Loucy (cell line): ENCODE measurements at regions not wholly inside any gene's neighbourhood (a gene's known extent, or its start where the extent isn't known, plus 50 kb on each side); places are given as distances from the start of the nearest gene placed in this dataset.

Experiments used
- H2AFZ ChIP-seq: fragments of 200-600 bp; sonication (generic); 2 replicates; pipeline ENCODE4 v1.6.0; 2016; ENCODE audit warnings: antibody characterized with exemption, mild to moderate bottlenecking, low read length, moderate library complexity
- H3F3A ChIP-seq: fragments of 200-600 bp; 2 replicates; pipeline ENCODE4 v1.6.0; 2016; ENCODE audit warnings: antibody characterized with exemption, low read depth, mild to moderate bottlenecking
- H3K27me3 ChIP-seq: fragments of 200-600 bp; sonication (generic); 2 replicates; pipeline ENCODE4 v1.6.1; 2014; ENCODE audit warnings: low read length, mild to moderate bottlenecking; ENCODE audit not compliant: insufficient read depth, poor library complexity, severe bottlenecking
- H3K36me3 ChIP-seq: fragments of 200-600 bp; sonication (generic); 2 replicates; pipeline ENCODE4 v1.6.1; 2016; ENCODE audit warnings: low read length; ENCODE audit not compliant: insufficient read depth
- H3K4me1 ChIP-seq: fragments of 200-600 bp; sonication (generic); 2 replicates; pipeline ENCODE4 v1.5.1; 2014; ENCODE audit warnings: low read length, mild to moderate bottlenecking; ENCODE audit not compliant: insufficient read depth, poor library complexity, severe bottlenecking
- H3K4me2 ChIP-seq: fragments of 200-600 bp; sonication (generic); 2 replicates; pipeline ENCODE4 v1.6.0; 2014; ENCODE audit warnings: antibody characterized with exemption, low read length, low read depth, mild to moderate bottlenecking; ENCODE audit not compliant: poor library complexity, severe bottlenecking
- H3K4me3 ChIP-seq: fragments of 200-600 bp; sonication (generic); 2 replicates; pipeline ENCODE4 v1.5.1; 2014; ENCODE audit warnings: low read length, mild to moderate bottlenecking, mixed read lengths; ENCODE audit not compliant: poor library complexity, severe bottlenecking
- H3K79me2 ChIP-seq: fragments of 200-600 bp; sonication (generic); 2 replicates; pipeline ENCODE4 v1.6.1; 2014; ENCODE audit warnings: low read length; ENCODE audit not compliant: insufficient read depth
- H3K9ac ChIP-seq: fragments of 200-600 bp; sonication (generic); 2 replicates; pipeline ENCODE4 v1.6.0; 2014; ENCODE audit warnings: mild to moderate bottlenecking, low read depth, low read length, moderate library complexity; ENCODE audit not compliant: poor library complexity, severe bottlenecking
- H3K9me2 ChIP-seq: fragments of 200-600 bp; sonication (generic); replicated peaks from 2 replicates; pipeline ENCODE4 v1.6.1; 2016; ENCODE audit warnings: low read depth, low read length, mixed read lengths
- H3K9me3 ChIP-seq: fragments of 200-600 bp; sonication (generic); 2 replicates; pipeline ENCODE4 v1.6.1; 2014; ENCODE audit warnings: mild to moderate bottlenecking, antibody characterized with exemption, low read length, low read depth; ENCODE audit not compliant: insufficient read depth
- H4K20me1 ChIP-seq: fragments of 200-600 bp; sonication (generic); 2 replicates; pipeline ENCODE4 v1.6.0; 2014; ENCODE audit warnings: antibody characterized with exemption, low read length, mild to moderate bottlenecking; ENCODE audit not compliant: insufficient read depth, poor library complexity, severe bottlenecking
- CTCF ChIP-seq: fragments of 200-600 bp; sonication (generic); conservative IDR thresholded peaks from 2 replicates; pipeline ENCODE4 v1.5.1; 2014; ENCODE audit warnings: mild to moderate bottlenecking, antibody characterized with exemption, low read length
- EZH2phosphoT487 ChIP-seq: fragments of 200-600 bp; IDR thresholded peaks from 2 replicates; pipeline ENCODE4 v1.6.1; 2018; ENCODE audit warnings: antibody characterized with exemption, mild to moderate bottlenecking, moderate library complexity, borderline replicate concordance

GRCh38 chr5:115016646-115017045 lies 153.1 kb downstream of the TRIM36 start:
- Histone ChIP-seq H2AFZ (no peak overlapping the region), H3F3A (no peaks in the 10 kb centered on the region), H3K27me3 (no peaks in the 10 kb centered on the region), H3K79me2 (no peaks in the 10 kb centered on the region), H3K4me3 (no peak overlapping the region), H3K4me1 (no peaks in the 10 kb centered on the region), H3K9me3 (no peaks in the 10 kb centered on the region), H4K20me1 (no peaks in the 10 kb centered on the region), H3K9me2 (no peaks in the 10 kb centered on the region), H3K36me3 (no peaks in the 10 kb centered on the region), H3K4me2 (no peak overlapping the region), H3K9ac (no peak overlapping the region)
- TF ChIP-seq CTCF (no peak), EZH2phosphoT487 (no peak)

- Histone ChIP-seq H3K36me3 (no peaks in the 10 kb centered on the region), H3K79me2 (no peaks in the 10 kb centered on the region), H3K27me3 (no peaks in the 10 kb centered on the region), H2AFZ (no peak overlapping the region), H3F3A (no peaks in the 10 kb centered on the region), H3K9me2 (no peaks in the 10 kb centered on the region), H3K4me2 (no peak overlapping the region), H3K4me3 (no peak overlapping the region), H4K20me1 (no peaks in the 10 kb centered on the region), H3K9me3 (no peaks in the 10 kb centered on the region), H3K9ac (no peak overlapping the region), H3K4me1 (no peaks in the 10 kb centered on the region)
- no peak for TF ChIP-seq CTCF
- TF ChIP-seq EZH2phosphoT487, result no peak
Observed at GRCh38 chr5:114999176-114999575, 170.5 kb downstream of the TRIM36 start.

- H3K36me3 ChIP-seq, result no peaks in the 10 kb centered on the region
- no peaks in the 10 kb centered on the region for H3K79me2 ChIP-seq
- H3K9me3 ChIP-seq, result no peaks in the 10 kb centered on the region
- no peaks in the 10 kb centered on the region for H4K20me1 ChIP-seq
- H3K4me2 ChIP-seq, result no peak overlapping the region
- H3K9me2 ChIP-seq, result no peaks in the 10 kb centered on the region
- H3K9ac ChIP-seq, result no peak overlapping the region
- TF ChIP-seq EZH2phosphoT487 (no peak), CTCF (no peak)
- no peak overlapping the region for H2AFZ ChIP-seq
- H3F3A ChIP-seq, result no peaks in the 10 kb centered on the region
- H3K4me1 ChIP-seq, result no peaks in the 10 kb centered on the region
- H3K4me3 ChIP-seq, result no peak overlapping the region
- no peaks in the 10 kb centered on the region for H3K27me3 ChIP-seq
Observed at GRCh38 chr5:114989512-114989911, 180.2 kb downstream of the TRIM36 start.
